ENCODE measurements at regions not wholly inside any gene's neighbourhood (a gene's known extent, or its start where the extent isn't known, plus 50 kb on each side); places are given as distances from the start of the nearest gene placed in this dataset.

DNA sequence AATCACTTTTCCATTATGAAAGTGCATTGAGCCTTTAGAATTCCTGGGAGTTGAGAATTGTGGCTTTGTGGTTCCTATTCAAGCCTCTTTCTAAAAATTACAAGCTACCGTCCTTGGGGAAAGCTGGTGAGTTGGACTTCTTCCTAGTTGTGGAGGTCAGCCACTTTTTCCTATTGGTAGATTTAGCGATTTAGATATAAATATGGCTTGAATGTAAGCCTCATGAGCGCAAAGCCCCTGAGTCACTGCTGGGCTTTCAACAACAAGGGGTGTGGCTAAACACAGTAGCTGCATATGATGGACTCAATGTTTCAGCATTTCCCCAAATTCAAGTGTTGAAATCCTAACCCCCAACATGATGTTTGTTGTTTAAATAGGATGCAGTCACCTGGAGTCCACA is 150.0 kb upstream of the IGFBP3 start:
- H3K27ac Mint-ChIP-seq = no peak overlapping the region

DNA sequence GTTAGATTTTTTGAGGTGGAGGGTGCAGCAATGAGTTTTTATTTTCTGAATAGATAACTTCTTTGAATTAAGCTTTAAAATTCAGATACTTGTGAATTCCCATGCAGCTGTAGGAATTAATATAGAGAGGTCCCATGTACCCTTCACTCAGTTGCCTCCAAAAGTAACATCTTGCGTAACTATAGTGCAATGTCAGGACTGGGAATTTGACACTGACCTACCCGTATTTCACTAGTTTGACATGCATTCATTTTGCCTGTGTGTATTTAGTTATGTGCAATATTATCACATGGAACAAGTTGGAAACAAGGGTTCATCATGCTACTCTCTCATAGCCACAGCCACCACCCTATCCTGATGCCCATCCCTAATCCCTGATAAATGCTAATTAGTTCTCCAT is 147.1 kb upstream of the IGFBP3 start:
- Mint-ChIP-seq H3K4me3 (no peak overlapping the region), H3K27ac (no peak overlapping the region), H3K9me3 (no peaks in the 10 kb centered on the region), H3K36me3 (no peaks in the 10 kb centered on the region), H3K4me1 (no peaks in the 10 kb centered on the region), H3K27me3 (ENCODE audit: insufficient read depth, low read depth) (no peaks in the 10 kb centered on the region)
- Histone ChIP-seq H3K4me1 (no peaks in the 10 kb centered on the region), H3K9me3 (ENCODE audit: low read depth) (no peaks in the 10 kb centered on the region), H3K4me3 (no peak overlapping the region), H3F3A (ENCODE audit: low read depth) (no peaks in the 10 kb centered on the region), H2AFZ (replicated peaks) (no peak overlapping the region), H3K27ac (no peak overlapping the region), H3K9ac (no peak overlapping the region), H4K20me1 (ENCODE audit: low read depth) (no peaks in the 10 kb centered on the region), H3K27me3 (no peaks in the 10 kb centered on the region), H3K79me2 (ENCODE audit: low read depth) (no peaks in the 10 kb centered on the region), H3K4me2 (no peak overlapping the region), H3K36me3 (no peaks in the 10 kb centered on the region)
- TF ChIP-seq EZH2 (IDR thresholded peaks at IDR 0.05) (no peak), EZH2phosphoT487 (IDR thresholded peaks at IDR 0.05) (no peak)
- TF ChIP-seq, protein P1, sequence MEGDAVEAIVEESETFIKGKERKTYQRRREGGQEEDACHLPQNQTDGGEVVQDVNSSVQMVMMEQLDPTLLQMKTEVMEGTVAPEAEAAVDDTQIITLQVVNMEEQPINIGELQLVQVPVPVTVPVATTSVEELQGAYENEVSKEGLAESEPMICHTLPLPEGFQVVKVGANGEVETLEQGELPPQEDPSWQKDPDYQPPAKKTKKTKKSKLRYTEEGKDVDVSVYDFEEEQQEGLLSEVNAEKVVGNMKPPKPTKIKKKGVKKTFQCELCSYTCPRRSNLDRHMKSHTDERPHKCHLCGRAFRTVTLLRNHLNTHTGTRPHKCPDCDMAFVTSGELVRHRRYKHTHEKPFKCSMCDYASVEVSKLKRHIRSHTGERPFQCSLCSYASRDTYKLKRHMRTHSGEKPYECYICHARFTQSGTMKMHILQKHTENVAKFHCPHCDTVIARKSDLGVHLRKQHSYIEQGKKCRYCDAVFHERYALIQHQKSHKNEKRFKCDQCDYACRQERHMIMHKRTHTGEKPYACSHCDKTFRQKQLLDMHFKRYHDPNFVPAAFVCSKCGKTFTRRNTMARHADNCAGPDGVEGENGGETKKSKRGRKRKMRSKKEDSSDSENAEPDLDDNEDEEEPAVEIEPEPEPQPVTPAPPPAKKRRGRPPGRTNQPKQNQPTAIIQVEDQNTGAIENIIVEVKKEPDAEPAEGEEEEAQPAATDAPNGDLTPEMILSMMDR (IDR thresholded peaks at IDR 0.05) = no peak
- DNase-seq (ENCODE audit: low spot score) = no peak

More for the DNA sequence above, 150.0 kb upstream of the IGFBP3 start:
- H3K9me3 ChIP-seq (ENCODE audit: low read depth) = no peaks in the 10 kb centered on the region
- H3K27ac ChIP-seq = no peak overlapping the region
- no peak overlapping the region for H3K4me3 Mint-ChIP-seq
- no peaks in the 10 kb centered on the region for H3K79me2 ChIP-seq (ENCODE audit: low read depth)
- no peaks in the 10 kb centered on the region for H3K4me1 Mint-ChIP-seq
- no peak overlapping the region for H3K9ac ChIP-seq
- H3K27me3 Mint-ChIP-seq (ENCODE audit: insufficient read depth, low read depth) = no peaks in the 10 kb centered on the region
- TF ChIP-seq, protein P1 (IDR thresholded peaks at IDR 0.05) = no peak
- no peak for TF ChIP-seq EZH2 (IDR thresholded peaks at IDR 0.05)
- no peak for TF ChIP-seq EZH2phosphoT487 (IDR thresholded peaks at IDR 0.05)
- no peaks in the 10 kb centered on the region for H4K20me1 ChIP-seq (ENCODE audit: low read depth)
- H3K4me1 ChIP-seq = no peaks in the 10 kb centered on the region
- H3K9me3 Mint-ChIP-seq = no peaks in the 10 kb centered on the region
- H3F3A ChIP-seq (ENCODE audit: low read depth) = no peaks in the 10 kb centered on the region
- no peaks in the 10 kb centered on the region for H3K36me3 Mint-ChIP-seq
- H3K4me3 ChIP-seq = no peak overlapping the region
- H3K27me3 ChIP-seq = no peaks in the 10 kb centered on the region
- H3K4me2 ChIP-seq = no peak overlapping the region
- H2AFZ ChIP-seq (replicated peaks) = peak overlapping the region; percentile 12
- H3K36me3 ChIP-seq = no peaks in the 10 kb centered on the region
- DNase-seq (ENCODE audit: low spot score) = no peak

DNA sequence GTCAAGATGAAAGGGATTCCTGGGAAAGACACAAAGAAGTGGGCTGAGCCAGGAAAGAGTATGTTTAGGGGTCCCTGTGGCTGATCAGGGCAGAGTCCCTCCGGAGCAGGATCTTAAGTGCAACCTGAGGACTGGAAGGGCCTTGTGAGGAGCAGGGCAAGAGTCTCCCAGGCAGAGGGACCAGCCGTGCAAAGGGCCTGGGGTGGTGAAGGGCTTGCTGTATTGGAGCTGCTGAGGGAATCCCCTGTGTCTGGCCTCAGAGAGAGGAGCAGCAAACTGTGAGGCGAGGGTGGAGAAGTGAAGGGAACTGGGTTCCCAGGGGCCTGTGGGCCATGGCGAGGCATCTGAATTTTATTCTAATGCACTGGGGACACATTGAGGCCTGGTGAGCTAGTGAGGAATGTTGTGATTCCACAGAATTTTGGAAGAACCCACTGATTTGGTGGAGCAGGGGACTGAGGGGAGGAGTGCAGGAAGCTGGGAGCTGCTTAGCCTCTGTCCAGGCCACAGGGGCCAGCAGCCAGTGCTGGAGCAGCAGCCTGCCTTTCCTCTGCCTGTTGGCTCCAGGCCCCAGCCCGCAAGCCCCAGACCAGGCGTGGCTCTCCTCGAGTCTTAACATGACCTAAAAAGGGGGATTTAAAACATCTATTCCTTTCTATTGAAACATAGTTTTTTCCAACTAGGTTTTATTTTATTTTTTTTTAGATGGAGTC is 138.4 kb upstream of the IGFBP3 start:
- Histone ChIP-seq H3K27me3 (no peaks in the 10 kb centered on the region), H2AFZ (replicated peaks) (no peak overlapping the region), H3F3A (ENCODE audit: low read depth) (no peaks in the 10 kb centered on the region), H3K4me3 (no peak overlapping the region), H3K9me3 (ENCODE audit: low read depth) (no peaks in the 10 kb centered on the region), H3K79me2 (ENCODE audit: low read depth) (no peaks in the 10 kb centered on the region), H4K20me1 (ENCODE audit: low read depth) (no peaks in the 10 kb centered on the region), H3K27ac (no peak overlapping the region), H3K4me1 (no peaks in the 10 kb centered on the region), H3K4me2 (no peak overlapping the region), H3K9ac (no peak overlapping the region), H3K36me3 (no peaks in the 10 kb centered on the region)
- TF ChIP-seq, protein P1 (IDR thresholded peaks at IDR 0.05) = no peak
- TF ChIP-seq EZH2phosphoT487 (IDR thresholded peaks at IDR 0.05) (no peak), EZH2 (IDR thresholded peaks at IDR 0.05) (no peak)
- Mint-ChIP-seq H3K4me3 (no peak overlapping the region), H3K27ac (no peak overlapping the region), H3K36me3 (no peaks in the 10 kb centered on the region), H3K4me1 (peaks cover under 1% of the 10 kb centered on the region), H3K27me3 (ENCODE audit: insufficient read depth, low read depth) (peaks cover 4% of the 10 kb centered on the region), H3K9me3 (no peaks in the 10 kb centered on the region)
- no peak for DNase-seq (ENCODE audit: low spot score)
